GM19238 (cell line): ENCODE measurements at regions not wholly inside any gene's neighbourhood (a gene's known extent, or its start where the extent isn't known, plus 50 kb on each side); places are given as distances from the start of the nearest gene placed in this dataset.
A peak's percentile ranks its signal among the peaks of the same experiment; 100 is the strongest.
"Not testable (repeated sequence)": the region's sequence is repeated elsewhere in the genome, so short reads cannot be mapped to it uniquely, and the experiment has no call there.

Source experiments
- DNase-seq: peaks from one replicate; pipeline ENCODE4 v3.0.0; 2011; ENCODE audit warnings: low spot score; ENCODE audit not compliant: insufficient read length

- DNase-seq: not testable (repeated sequence)
These were observed 70.3 kb upstream of the FAN1 start for GRCh38 chr15:30833379-30833778.

GRCh38 chr15:30841639-30842038 is 62.1 kb upstream of the FAN1 start:
- not testable (repeated sequence) for DNase-seq

GRCh38 chr15:30842798-30843472 is 60.8 kb upstream of the FAN1 start:
- peak; percentile 16 for DNase-seq

- DNase-seq: not testable (repeated sequence)
These were observed 58.2 kb upstream of the FAN1 start for GRCh38 chr15:30845536-30845935.
